ENCODE measurements at regions not wholly inside any gene's neighbourhood (a gene's known extent, or its start where the extent isn't known, plus 50 kb on each side); places are given as distances from the start of the nearest gene placed in this dataset.
"Not testable (repeated sequence)": the region's sequence is repeated elsewhere in the genome, so short reads cannot be mapped to it uniquely, and the experiment has no call there.

DNA sequence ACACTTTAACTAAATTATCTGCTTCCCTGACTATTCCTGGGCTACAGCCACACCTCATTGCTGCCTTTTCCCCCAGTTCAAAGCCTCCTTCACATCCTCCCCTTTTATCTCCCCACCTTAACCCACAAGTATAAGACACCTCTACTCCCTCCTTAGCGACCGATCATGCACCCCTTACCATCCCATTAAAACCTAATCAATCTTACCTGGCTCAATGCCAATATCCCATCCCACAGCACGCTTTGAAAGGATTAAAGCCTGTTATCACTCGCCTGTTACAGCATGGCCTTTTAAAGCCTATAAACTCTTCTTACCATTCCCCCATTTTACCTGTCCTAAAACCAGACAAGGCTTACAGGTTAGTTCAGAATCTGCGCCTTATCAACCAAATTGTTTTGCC, 246.6 kb downstream of the ZNF608 start:
- TF ChIP-seq, protein P1, sequence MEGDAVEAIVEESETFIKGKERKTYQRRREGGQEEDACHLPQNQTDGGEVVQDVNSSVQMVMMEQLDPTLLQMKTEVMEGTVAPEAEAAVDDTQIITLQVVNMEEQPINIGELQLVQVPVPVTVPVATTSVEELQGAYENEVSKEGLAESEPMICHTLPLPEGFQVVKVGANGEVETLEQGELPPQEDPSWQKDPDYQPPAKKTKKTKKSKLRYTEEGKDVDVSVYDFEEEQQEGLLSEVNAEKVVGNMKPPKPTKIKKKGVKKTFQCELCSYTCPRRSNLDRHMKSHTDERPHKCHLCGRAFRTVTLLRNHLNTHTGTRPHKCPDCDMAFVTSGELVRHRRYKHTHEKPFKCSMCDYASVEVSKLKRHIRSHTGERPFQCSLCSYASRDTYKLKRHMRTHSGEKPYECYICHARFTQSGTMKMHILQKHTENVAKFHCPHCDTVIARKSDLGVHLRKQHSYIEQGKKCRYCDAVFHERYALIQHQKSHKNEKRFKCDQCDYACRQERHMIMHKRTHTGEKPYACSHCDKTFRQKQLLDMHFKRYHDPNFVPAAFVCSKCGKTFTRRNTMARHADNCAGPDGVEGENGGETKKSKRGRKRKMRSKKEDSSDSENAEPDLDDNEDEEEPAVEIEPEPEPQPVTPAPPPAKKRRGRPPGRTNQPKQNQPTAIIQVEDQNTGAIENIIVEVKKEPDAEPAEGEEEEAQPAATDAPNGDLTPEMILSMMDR (IDR thresholded peaks at IDR 0.05): not testable (repeated sequence)
- TF ChIP-seq POLR2A (IDR thresholded peaks at IDR 0.05): not testable (repeated sequence)
